ENCODE measurements at regions not wholly inside any gene's neighbourhood (a gene's known extent, or its start where the extent isn't known, plus 50 kb on each side); places are given as distances from the start of the nearest gene placed in this dataset.

GRCh38 chr2:120433816-120434290 is 87.9 kb downstream of the INHBB start:
- H2BK15ac ChIP-seq (ENCODE audit: low read length) = no peak overlapping the region
- no peak overlapping the region for H3K23ac ChIP-seq (ENCODE audit: insufficient read length)
- no peak overlapping the region for H4K5ac ChIP-seq (ENCODE audit: insufficient read length, low read depth, low read length)
- H3K14ac ChIP-seq (ENCODE audit: insufficient read length) = no peak overlapping the region
- peaks cover 0 to 37% (median 27%) of the 10 kb centered on the region in 4 experiments; a peak in 6 of 7 replicates for H3K27me3 ChIP-seq (replicated peaks in 1 of 4; ENCODE audit: control insufficient read depth in 3 of 4, extremely low read depth in 1 of 4, insufficient read depth in 3 of 4, low read length in 3 of 4)
- H3K18ac ChIP-seq (ENCODE audit: extremely low read depth, low read length) = no peak overlapping the region
- H2BK120ac ChIP-seq (replicated peaks; ENCODE audit: low read depth, low read length) = no peak overlapping the region
- H3K4me3 ChIP-seq (ENCODE audit: extremely low read depth in 1 of 4, insufficient read depth in 2 of 4, low read depth in 3 of 4, low read length in 4 of 4) = no peak overlapping the region
- peak in 1 of 2 experiments; percentile 39 for DNase-seq (ENCODE audit: low read depth in 1 of 2, low spot score in 2 of 2)
- H3K23me2 ChIP-seq (ENCODE audit: low read depth, low read length) = no peaks in the 10 kb centered on the region
- H3K4ac ChIP-seq (replicated peaks; ENCODE audit: insufficient read length, low read depth, low read length) = no peak overlapping the region
- H3K9ac ChIP-seq (replicated peaks in 1 of 4; ENCODE audit: extremely low read depth in 1 of 4, low read depth in 3 of 4, low read length in 3 of 4) = no peak overlapping the region
- no peaks in the 10 kb centered on the region for H3K36me3 ChIP-seq (ENCODE audit: control insufficient read depth in 2 of 4, insufficient read depth in 4 of 4, low read length in 3 of 4)
- H2AK5ac ChIP-seq (ENCODE audit: low read depth, low read length) = no peak overlapping the region
- H3K9me3 ChIP-seq (ENCODE audit: insufficient read depth in 2 of 2, low read depth in 1 of 2, low read length in 1 of 2) = no peaks in the 10 kb centered on the region
- H3K79me1 ChIP-seq (ENCODE audit: low read depth, low read length) = no peaks in the 10 kb centered on the region
- H3K4me1 ChIP-seq (replicated peaks in 1 of 4; ENCODE audit: control insufficient read depth in 3 of 4, insufficient read depth in 4 of 4, low read length in 3 of 4) = peaks cover 9 to 45% (median 25%) of the 10 kb centered on the region in 4 experiments
- ChIA-PET CTCF (ENCODE audit: partially characterized antibody) (interaction anchor here (0.8 to 8.1 kb wide), 2 partner anchors 90 to 102 kb away, joined by 3 to 118 read pairs; partner anchors contain the start of gene INHBB), POLR2A (ENCODE audit: partially characterized antibody) (no interaction called here)
- H2BK20ac ChIP-seq (ENCODE audit: low read length) = peak overlapping the region; percentile 66; the same call in 1 of the 2 replicates
- H4K20me1 ChIP-seq (replicated peaks in 1 of 2; ENCODE audit: control insufficient read depth in 1 of 2, insufficient read depth in 2 of 2, low read length in 2 of 2) = peaks cover 0 to 1% of the 10 kb centered on the region in 2 experiments
- no peak overlapping the region for H3K56ac ChIP-seq (replicated peaks; ENCODE audit: insufficient read length, low read depth, low read length)
- no peak overlapping the region for H3K27ac ChIP-seq (ENCODE audit: low read depth, low read length)
- no peak overlapping the region; the same call in 1 of the 2 replicates for H4K8ac ChIP-seq (ENCODE audit: extremely low read depth, insufficient read depth, low read length)
- FAIRE-seq = no peak
- peak overlapping the region; percentile 20 for H4K91ac ChIP-seq (replicated peaks; ENCODE audit: insufficient read length, low read length)
- H2AFZ ChIP-seq (ENCODE audit: low read length) = no peak overlapping the region
- H3K79me2 ChIP-seq (ENCODE audit: control insufficient read depth in 1 of 2, insufficient read depth in 2 of 2, low read length in 2 of 2) = no peaks in the 10 kb centered on the region
- no peak overlapping the region for H3K4me2 ChIP-seq (ENCODE audit: insufficient read depth in 1 of 2, low read depth in 2 of 2, low read length in 2 of 2)
- H2BK5ac ChIP-seq (ENCODE audit: low read depth, low read length) = no peak overlapping the region
- 88% methylated on average over 7 of the region's 7 CpGs; no CpG with 5 or more reads in 1 of the 2 experiments for WGBS, 2 experiments (ENCODE audit: extremely low coverage in 1 of 2, insufficient coverage in 1 of 2, insufficient read length in 1 of 2, insufficient replicate concordance in 2 of 2, low coverage in 1 of 2, low lambda C conversion rate in 2 of 2, missing lambda C conversion rate in 1 of 2)
- no peak overlapping the region; the same call in 1 of the 2 replicates for H2BK12ac ChIP-seq (ENCODE audit: low read depth, low read length)
- TF ChIP-seq CBX5 (IDR thresholded peaks at IDR 0.05; ENCODE audit: low read depth, low read length) = no peak
- TF ChIP-seq BRCA1 (IDR thresholded peaks at IDR 0.05; ENCODE audit: low read depth, low read length) = no peak
- no peak for TF ChIP-seq SIN3A (conservative IDR thresholded peaks at IDR 0.05 in 1 of 2, IDR thresholded peaks at IDR 0.05 in 1 of 2; ENCODE audit: low read depth in 1 of 2, low read length in 2 of 2)
- TF ChIP-seq BACH1 (IDR thresholded peaks at IDR 0.05; ENCODE audit: low read length) = no peak
- no peak for TF ChIP-seq SIRT6 (IDR thresholded peaks at IDR 0.05; ENCODE audit: low read length)
- TF ChIP-seq TBP (IDR thresholded peaks at IDR 0.05; ENCODE audit: low read depth, low read length) = no peak
- no peak for TF ChIP-seq SIX5 (IDR thresholded peaks at IDR 0.05; ENCODE audit: low read depth, low read length)
- no peak for TF ChIP-seq GABPA (IDR thresholded peaks at IDR 0.05; ENCODE audit: borderline replicate concordance, insufficient read depth, low read length)
- no peak for TF ChIP-seq YY1 (IDR thresholded peaks at IDR 0.05; ENCODE audit: low read depth, low read length)
- TF ChIP-seq KDM5A (IDR thresholded peaks at IDR 0.05; ENCODE audit: low read length) = no peak
- no peak for TF ChIP-seq HDAC2 (IDR thresholded peaks at IDR 0.05; ENCODE audit: borderline replicate concordance in 1 of 2, low read depth in 2 of 2, low read length in 2 of 2)
- TF ChIP-seq EP300 (IDR thresholded peaks at IDR 0.05; ENCODE audit: borderline replicate concordance in 1 of 2, low read depth in 2 of 2, low read length in 2 of 2) = no peak
- no peak for TF ChIP-seq SP2 (IDR thresholded peaks at IDR 0.05; ENCODE audit: low read length)
- TF ChIP-seq SP1 (IDR thresholded peaks at IDR 0.05; ENCODE audit: low read depth, low read length) = no peak
